PFSK-1 (cell line): ENCODE measurements at regions not wholly inside any gene's neighbourhood (a gene's known extent, or its start where the extent isn't known, plus 50 kb on each side); places are given as distances from the start of the nearest gene placed in this dataset.

ENCODE experiments used
- FOXP2 ChIP-seq: optimal IDR thresholded peaks from 2 replicates; pipeline ENCODE3; 2011; ENCODE audit warnings: borderline replicate concordance, control low read depth, inconsistent platforms; ENCODE audit not compliant: insufficient read depth; ENCODE audit errors: extremely low read length, extremely low read depth
- POLR2AphosphoS5 ChIP-seq: IDR thresholded peaks from 2 replicates; pipeline ENCODE4 v1.6.1; 2012; ENCODE audit warnings: low read depth, mild to moderate bottlenecking, control low read depth, low read length, moderate library complexity
- REST ChIP-seq, 2 experiments: IDR thresholded peaks; 2 replicates each; pipeline versions ENCODE4 v1.6.1 to v1.8.0; 2011 to 2012; ENCODE audit warnings: low read depth in 2 of 2, low read length in 2 of 2, control low read depth in 1 of 2, inconsistent platforms in 1 of 2, mild to moderate bottlenecking in 1 of 2, moderate library complexity in 1 of 2; ENCODE audit not compliant: insufficient read depth in 1 of 2
- SIN3A ChIP-seq: IDR thresholded peaks from 2 replicates; pipeline ENCODE4 v1.6.1; 2012; ENCODE audit warnings: mild to moderate bottlenecking, low read length, moderate library complexity, borderline replicate concordance; ENCODE audit not compliant: insufficient read depth
- TAF1 ChIP-seq: IDR thresholded peaks from 2 replicates; pipeline ENCODE4 v1.6.1; 2012; ENCODE audit warnings: low read length, control low read depth, borderline replicate concordance; ENCODE audit not compliant: insufficient read depth

DNA sequence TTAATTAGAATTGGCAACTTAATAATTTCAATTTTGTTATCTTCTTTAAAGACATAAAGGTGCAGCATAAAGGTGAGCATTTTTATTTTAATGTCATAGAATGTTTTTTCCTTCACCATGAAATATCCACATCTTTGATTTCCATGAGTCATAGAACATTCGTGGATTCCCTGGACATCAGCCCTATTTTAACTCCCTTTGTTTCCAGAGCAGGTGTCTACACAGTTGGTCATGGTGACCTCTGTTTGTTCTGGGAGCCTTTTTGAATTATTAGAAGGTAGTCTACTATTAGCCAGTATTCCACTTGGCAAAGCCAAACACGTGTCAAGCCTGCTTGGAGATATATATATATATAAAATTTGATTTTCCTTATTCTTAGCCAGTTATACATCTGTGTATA, 572.9 kb downstream of the LTN1 start:
- TF ChIP-seq POLR2AphosphoS5: no peak
- no peak for TF ChIP-seq TAF1
- TF ChIP-seq FOXP2: no peak
- no peak for TF ChIP-seq REST (IDR thresholded peaks at IDR 0.05; ENCODE audit: insufficient read depth in 1 of 2, low read depth in 2 of 2, low read length in 2 of 2)
- no peak for TF ChIP-seq SIN3A

GRCh38 chr21:28418726-28419514, 573.8 kb downstream of the LTN1 start:
- no peak for TF ChIP-seq TAF1
- TF ChIP-seq REST (IDR thresholded peaks at IDR 0.05; ENCODE audit: insufficient read depth in 1 of 2, low read depth in 2 of 2, low read length in 2 of 2): no peak
- TF ChIP-seq POLR2AphosphoS5: no peak
- TF ChIP-seq FOXP2: no peak
- no peak for TF ChIP-seq SIN3A

DNA sequence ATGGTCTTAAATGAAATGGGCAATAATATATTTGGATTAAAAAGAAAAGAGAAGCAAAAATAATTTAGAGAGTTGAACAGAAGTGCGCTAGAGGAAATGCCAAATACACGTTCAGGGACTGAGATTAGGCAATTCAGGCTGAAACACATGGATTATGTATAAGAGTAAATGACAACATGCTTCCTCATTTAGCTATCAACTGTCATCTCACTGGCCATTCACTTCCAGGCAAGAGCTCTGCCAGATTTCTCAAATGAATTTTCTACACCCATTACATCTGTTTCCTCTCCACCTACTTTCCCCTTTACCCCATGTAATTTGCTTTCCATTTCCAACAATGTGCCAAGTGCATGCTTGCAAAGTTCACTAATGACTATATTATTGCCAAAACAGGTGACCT, 582.4 kb downstream of the LTN1 start:
- TF ChIP-seq FOXP2: no peak
- TF ChIP-seq REST (IDR thresholded peaks at IDR 0.05; ENCODE audit: insufficient read depth in 1 of 2, low read depth in 2 of 2, low read length in 2 of 2): no peak
- no peak for TF ChIP-seq SIN3A
- no peak for TF ChIP-seq POLR2AphosphoS5
- TF ChIP-seq TAF1: no peak

GRCh38 chr21:28402616-28402989, 590.1 kb downstream of the LTN1 start:
- no peak for TF ChIP-seq POLR2AphosphoS5
- TF ChIP-seq FOXP2: no peak
- no peak for TF ChIP-seq SIN3A
- TF ChIP-seq REST (IDR thresholded peaks at IDR 0.05; ENCODE audit: insufficient read depth in 1 of 2, low read depth in 2 of 2, low read length in 2 of 2): no peak

GRCh38 chr21:28397040-28397439, 595.6 kb downstream of the LTN1 start:
- TF ChIP-seq FOXP2: no peak
- no peak for TF ChIP-seq POLR2AphosphoS5
- no peak for TF ChIP-seq SIN3A
- TF ChIP-seq REST (IDR thresholded peaks at IDR 0.05; ENCODE audit: insufficient read depth in 1 of 2, low read depth in 2 of 2, low read length in 2 of 2): no peak
- no peak for TF ChIP-seq TAF1
